H1 (cell line): ENCODE measurements at regions not wholly inside any gene's neighbourhood (a gene's known extent, or its start where the extent isn't known, plus 50 kb on each side); places are given as distances from the start of the nearest gene placed in this dataset.

Experiments used
- CTCF ChIA-PET: fragments of 300-600 bp; sonication (Branson Sonifier 250); formaldehyde crosslinking; loops from one replicate; lab custom pipeline; 2021; ENCODE audit not compliant: partially characterized antibody; lab: Charles Lee
- POLR2A ChIA-PET: fragments of 300-600 bp; sonication (Branson Sonifier 250); formaldehyde crosslinking; loops from one replicate; lab custom pipeline; 2021; ENCODE audit warnings: inconsistent platforms; ENCODE audit not compliant: partially characterized antibody; lab: Charles Lee
- DNase-seq, 2 experiments: peaks; one replicate each; pipeline versions ENCODE4 v3.0.0 to v3.0.0-alpha.2; 2010 to 2022; ENCODE audit warnings: low spot score in 2 of 2, low read depth in 1 of 2, mixed read lengths in 1 of 2
- FAIRE-seq: peaks from 2 replicates; lab custom pipeline; 2011; peaks lifted over from hg19 to GRCh38; lab: Jason Lieb, UNC
- H2AFZ ChIP-seq: 2 replicates; pipeline ENCODE4 v1.8.1; 2012; ENCODE audit warnings: low read length, inconsistent platforms
- H2AK5ac ChIP-seq: 2 replicates; pipeline ENCODE4 v1.6.1; 2013; ENCODE audit warnings: low read depth, low read length
- H2BK120ac ChIP-seq: replicated peaks from 2 replicates; pipeline ENCODE3; 2013; ENCODE audit warnings: low read depth, low read length, inconsistent platforms
- H2BK12ac ChIP-seq: 2 replicates; pipeline ENCODE4 v1.6.1; 2013; ENCODE audit warnings: low read depth, low read length
- H2BK15ac ChIP-seq: 2 replicates; pipeline ENCODE4 v1.6.1; 2013; ENCODE audit warnings: low read length
- H2BK20ac ChIP-seq: 2 replicates; pipeline ENCODE4 v1.6.1; 2013; ENCODE audit warnings: low read length
- H2BK5ac ChIP-seq: 2 replicates; pipeline ENCODE4 v1.6.1; 2013; ENCODE audit warnings: low read depth, low read length
- H3K14ac ChIP-seq: 2 replicates; pipeline ENCODE4 v1.6.1; 2013; ENCODE audit warnings: inconsistent platforms; ENCODE audit not compliant: insufficient read length
- H3K18ac ChIP-seq: 2 replicates; pipeline ENCODE4 v1.6.1; 2013; ENCODE audit warnings: low read length; ENCODE audit errors: extremely low read depth
- H3K23ac ChIP-seq: 2 replicates; pipeline ENCODE4 v1.6.1; 2013; ENCODE audit warnings: inconsistent platforms; ENCODE audit not compliant: insufficient read length
- H3K23me2 ChIP-seq: 2 replicates; pipeline ENCODE4 v1.6.1; 2013; ENCODE audit warnings: low read depth, low read length
- H3K27ac ChIP-seq: 2 replicates; pipeline ENCODE4 v1.6.1; 2011; ENCODE audit warnings: low read depth, low read length, inconsistent platforms
- H3K27me3 ChIP-seq, 4 experiments: replicated peaks in 1 of 4; 1 replicate in 1 of 4; 2 replicates in 3 of 4; pipeline versions ENCODE4 v1.6.1 to v1.8.1; 2011 to 2013; ENCODE audit warnings: low read length in 3 of 4, mild to moderate bottlenecking in 3 of 4, inconsistent platforms in 2 of 4, mixed read lengths in 2 of 4, moderate library complexity in 1 of 4; ENCODE audit not compliant: control insufficient read depth in 3 of 4, insufficient read depth in 3 of 4; ENCODE audit errors: extremely low read depth in 1 of 4
- H3K36me3 ChIP-seq, 4 experiments: 2 replicates each; pipeline versions ENCODE4 v1.6.1 to v1.8.1; 2011 to 2013; ENCODE audit warnings: mild to moderate bottlenecking in 4 of 4, low read length in 3 of 4, moderate library complexity in 2 of 4, control low read depth in 1 of 4, inconsistent platforms in 1 of 4; ENCODE audit not compliant: insufficient read depth in 4 of 4, control insufficient read depth in 2 of 4
- H3K4ac ChIP-seq: replicated peaks from 2 replicates; pipeline ENCODE3; 2013; ENCODE audit warnings: low read length, low read depth, mixed read lengths, inconsistent platforms; ENCODE audit not compliant: insufficient read length
- H3K4me1 ChIP-seq, 4 experiments: replicated peaks in 1 of 4; 1 replicate in 1 of 4; 2 replicates in 3 of 4; pipeline versions ENCODE4 v1.6.1 to v1.8.1; 2011 to 2013; ENCODE audit warnings: low read length in 3 of 4, inconsistent platforms in 2 of 4, mixed read lengths in 1 of 4; ENCODE audit not compliant: insufficient read depth in 4 of 4, control insufficient read depth in 3 of 4
- H3K4me2 ChIP-seq, 2 experiments: 2 replicates each; pipeline versions ENCODE4 v1.6.1 to v1.8.1; 2011 to 2013; ENCODE audit warnings: low read depth in 2 of 2, low read length in 2 of 2, control low read depth in 1 of 2, inconsistent platforms in 1 of 2, mild to moderate bottlenecking in 1 of 2; ENCODE audit not compliant: insufficient read depth in 1 of 2
- H3K4me3 ChIP-seq, 4 experiments: fragments of 200-600, 300-600 bp in 1 of 4; sonication (generic), shearing (Covaris generic), sonication (Bioruptor Twin) in 1 of 4; 2 replicates each; pipeline versions ENCODE4 v1.5.1 to v1.8.1; 2011 to 2016; ENCODE audit warnings: low read length in 4 of 4, low read depth in 3 of 4, control low read depth in 2 of 4, inconsistent platforms in 2 of 4, mild to moderate bottlenecking in 2 of 4, mixed read lengths in 1 of 4, moderate library complexity in 1 of 4; ENCODE audit not compliant: insufficient read depth in 2 of 4; ENCODE audit errors: extremely low read depth in 1 of 4
- H3K56ac ChIP-seq: replicated peaks from 2 replicates; pipeline ENCODE3; 2013; ENCODE audit warnings: low read depth, mild to moderate bottlenecking, mixed read lengths, low read length, inconsistent platforms; ENCODE audit not compliant: insufficient read length
- H3K79me1 ChIP-seq: 2 replicates; pipeline ENCODE4 v1.6.1; 2013; ENCODE audit warnings: low read depth, low read length, control low read depth
- H3K79me2 ChIP-seq, 2 experiments: 2 replicates each; pipeline versions ENCODE4 v1.6.1 to v1.8.1; 2012 to 2013; ENCODE audit warnings: low read length in 2 of 2, mild to moderate bottlenecking in 2 of 2, inconsistent platforms in 1 of 2; ENCODE audit not compliant: insufficient read depth in 2 of 2, control insufficient read depth in 1 of 2
- H3K9ac ChIP-seq, 4 experiments: replicated peaks in 1 of 4; 1 replicate in 1 of 4; 2 replicates in 3 of 4; pipeline versions ENCODE4 v1.6.1 to v1.8.1; 2011 to 2013; ENCODE audit warnings: low read depth in 3 of 4, low read length in 3 of 4, control low read depth in 2 of 4, mild to moderate bottlenecking in 2 of 4, moderate library complexity in 2 of 4, inconsistent platforms in 1 of 4; ENCODE audit errors: extremely low read depth in 1 of 4
- H3K9me3 ChIP-seq, 2 experiments: 2 replicates each; pipeline versions ENCODE4 v1.6.1 to v1.8.1; 2012 to 2013; ENCODE audit warnings: mild to moderate bottlenecking in 2 of 2, moderate library complexity in 2 of 2, control low read depth in 1 of 2, inconsistent platforms in 1 of 2, low read depth in 1 of 2, low read length in 1 of 2, mixed read lengths in 1 of 2; ENCODE audit not compliant: insufficient read depth in 2 of 2
- H4K20me1 ChIP-seq, 2 experiments: replicated peaks in 1 of 2; 2 replicates each; pipeline versions ENCODE3 to v1.8.1; 2011 to 2013; ENCODE audit warnings: inconsistent platforms in 2 of 2, low read length in 2 of 2, mild to moderate bottlenecking in 1 of 2; ENCODE audit not compliant: insufficient read depth in 2 of 2, control insufficient read depth in 1 of 2
- H4K5ac ChIP-seq: 2 replicates; pipeline ENCODE4 v1.6.1; 2013; ENCODE audit warnings: low read length, low read depth, mixed read lengths, inconsistent platforms; ENCODE audit not compliant: insufficient read length
- H4K8ac ChIP-seq: 2 replicates; pipeline ENCODE4 v1.8.0; 2013; ENCODE audit warnings: mild to moderate bottlenecking, moderate library complexity, low read length, inconsistent platforms; ENCODE audit not compliant: insufficient read depth; ENCODE audit errors: extremely low read depth
- H4K91ac ChIP-seq: replicated peaks from 2 replicates; pipeline ENCODE3; 2013; ENCODE audit warnings: low read length, mixed read lengths, inconsistent platforms; ENCODE audit not compliant: insufficient read length
- BCL11A ChIP-seq, 2 experiments: IDR thresholded peaks; one replicate each; pipeline ENCODE4 v1.6.1; 2011; ENCODE audit warnings: low read depth in 2 of 2, low read length in 2 of 2, mild to moderate bottlenecking in 2 of 2
- CTCF ChIP-seq, 3 experiments: IDR thresholded peaks; 1 replicate in 2 of 3; 2 replicates in 1 of 3; pipeline versions ENCODE4 v1.5.1 to v1.6.1; 2011; ENCODE audit warnings: low read length in 3 of 3, mild to moderate bottlenecking in 3 of 3, inconsistent platforms in 2 of 3, low read depth in 1 of 3, moderate library complexity in 1 of 3; ENCODE audit not compliant: insufficient read depth in 1 of 3; ENCODE audit errors: control extremely low read depth in 1 of 3
- KDM1A ChIP-seq: fragments of 200-600, 300-600 bp; sonication (generic); IDR thresholded peaks from 2 replicates; pipeline ENCODE4 v1.7.1; 2016; ENCODE audit warnings: mild to moderate bottlenecking, low read length, borderline replicate concordance
- RAD21 ChIP-seq, 2 experiments: IDR thresholded peaks in 1 of 2; conservative IDR thresholded peaks in 1 of 2; 2 replicates each; pipeline ENCODE4 v1.6.1; 2011; ENCODE audit warnings: low read depth in 2 of 2, low read length in 2 of 2, improper control_type of control experiment in 1 of 2, inconsistent platforms in 1 of 2, mild to moderate bottlenecking in 1 of 2, moderate library complexity in 1 of 2
- RBBP5 ChIP-seq: IDR thresholded peaks from 2 replicates; pipeline ENCODE4 v1.7.1; 2012; ENCODE audit warnings: low read depth, mild to moderate bottlenecking, inconsistent platforms, low read length, moderate library complexity, borderline replicate concordance
- SUZ12 ChIP-seq: fragments of 200-600 bp; sonication (generic); IDR thresholded peaks from 2 replicates; pipeline ENCODE4 v1.6.1; 2012; ENCODE audit warnings: mild to moderate bottlenecking, inconsistent platforms, low read length, moderate library complexity, mixed read lengths
- TAF1 ChIP-seq: IDR thresholded peaks from 2 replicates; pipeline ENCODE4 v1.6.1; 2011; ENCODE audit warnings: mild to moderate bottlenecking, low read depth, low read length
- TCF12 ChIP-seq: IDR thresholded peaks from 2 replicates; pipeline ENCODE4 v1.6.1; 2011; ENCODE audit warnings: low read depth, mild to moderate bottlenecking, low read length
- YY1 ChIP-seq: IDR thresholded peaks from 2 replicates; pipeline ENCODE4 v1.6.1; 2011; ENCODE audit warnings: low read depth, mild to moderate bottlenecking, low read length
- WGBS, 2 experiments: shearing (Covaris generic) in 1 of 2; methylation state at CpG; one replicate each; pipeline versions ENCODE4 v1.1.6 to v1.1.7; 2013 to 2015; ENCODE audit warnings: low lambda C conversion rate in 2 of 2, mixed read lengths in 2 of 2, inconsistent platforms in 1 of 2, low coverage in 1 of 2, missing lambda C conversion rate in 1 of 2; ENCODE audit not compliant: insufficient replicate concordance in 2 of 2, insufficient coverage in 1 of 2, insufficient read length in 1 of 2; ENCODE audit errors: extremely low coverage in 1 of 2, missing lambda C conversion rate in 1 of 2; 5-methylcytosine and 5-hydroxymethylcytosine counted together

GRCh38 chr4:42280327-42281095 is 116.8 kb upstream of the SHISA3 start:
- no peaks in the 10 kb centered on the region for H3K79me1 ChIP-seq
- H2BK20ac ChIP-seq = no peak overlapping the region
- no peaks in the 10 kb centered on the region for H3K9me3 ChIP-seq
- H3K9ac ChIP-seq = no peak overlapping the region
- H3K4me2 ChIP-seq = no peak overlapping the region
- no peak overlapping the region for H2BK120ac ChIP-seq
- no peak overlapping the region for H2BK5ac ChIP-seq
- 71% methylated on average over 11 of the region's 11 CpGs; no CpG with 5 or more reads in 1 of the 2 experiments for WGBS, 2 experiments
- H3K79me2 ChIP-seq = no peaks in the 10 kb centered on the region
- ChIA-PET CTCF (interaction anchor here (0.6 to 10.0 kb wide), 36 partner anchors 10 to 473 kb away, joined by 3 to 150 read pairs (median 4); partner anchors contain the start of genes BEND4 and SHISA3), POLR2A (no interaction called here)
- FAIRE-seq (peak; percentile 28), DNase-seq (no peak)
- peaks cover 0 to 3% (median 0%) of the 10 kb centered on the region in 4 experiments; a peak in 1 of 8 replicates for H3K36me3 ChIP-seq
- no peaks in the 10 kb centered on the region for H3K23me2 ChIP-seq
- no peak overlapping the region for H2BK15ac ChIP-seq
- no peak overlapping the region for H3K14ac ChIP-seq
- H3K18ac ChIP-seq = no peak overlapping the region; the same call in 1 of the 2 replicates
- no peak overlapping the region for H3K56ac ChIP-seq
- H3K4me1 ChIP-seq = peaks cover 2 to 4% (median 3%) of the 10 kb centered on the region in 4 experiments; a peak in 5 of 7 replicates
- H2AFZ ChIP-seq = no peak overlapping the region
- no peak overlapping the region for H4K5ac ChIP-seq
- H3K27ac ChIP-seq = no peak overlapping the region
- H2AK5ac ChIP-seq = no peak overlapping the region
- H4K20me1 ChIP-seq = no peaks in the 10 kb centered on the region
- H3K4me3 ChIP-seq = no peak overlapping the region
- no peaks in the 10 kb centered on the region for H3K27me3 ChIP-seq
- no peak overlapping the region; the same call in 1 of the 2 replicates for H2BK12ac ChIP-seq
- no peak overlapping the region for H3K4ac ChIP-seq
- no peak overlapping the region for H3K23ac ChIP-seq
- no peak overlapping the region for H4K91ac ChIP-seq
- no peak overlapping the region for H4K8ac ChIP-seq
- peak; percentile 68 for TF ChIP-seq KDM1A
- TF ChIP-seq YY1 = peak; percentile 25; the same call in 1 of the 2 replicates
- TF ChIP-seq RAD21 (IDR thresholded peaks at IDR 0.05 in 1 of 2, conservative IDR thresholded peaks at IDR 0.05 in 1 of 2; ENCODE audit: low read depth in 2 of 2, low read length in 2 of 2) = peak; percentile 40 to 54
- no peak for TF ChIP-seq RBBP5
- TF ChIP-seq BCL11A (IDR thresholded peaks at IDR 0.05; ENCODE audit: low read depth in 2 of 2, low read length in 2 of 2) = no peak
- TF ChIP-seq CTCF (IDR thresholded peaks at IDR 0.05; ENCODE audit: control extremely low read depth in 1 of 3, insufficient read depth in 1 of 3, low read depth in 1 of 3, low read length in 3 of 3) = peak; percentile 11 to 51 (median 46)
- no peak for TF ChIP-seq SUZ12
- TF ChIP-seq TCF12 = no peak
- no peak for TF ChIP-seq TAF1
